ENCODE measurements at regions not wholly inside any gene's neighbourhood (a gene's known extent, or its start where the extent isn't known, plus 50 kb on each side); places are given as distances from the start of the nearest gene placed in this dataset.

- no peak for TF ChIP-seq ATF2 (IDR thresholded peaks at IDR 0.05; ENCODE audit: low read length)
- TF ChIP-seq SIRT6 (IDR thresholded peaks at IDR 0.05; ENCODE audit: low read length) = no peak
Observed at GRCh38 chr5:89724379-89725095, 685.0 kb downstream of the CETN3 start (continued).
